ENCODE measurements at regions not wholly inside any gene's neighbourhood (a gene's known extent, or its start where the extent isn't known, plus 50 kb on each side); places are given as distances from the start of the nearest gene placed in this dataset.

GRCh38 chr14:85858634-85859033 is 328.7 kb downstream of the FLRT2 start:
- TF ChIP-seq, protein P1, sequence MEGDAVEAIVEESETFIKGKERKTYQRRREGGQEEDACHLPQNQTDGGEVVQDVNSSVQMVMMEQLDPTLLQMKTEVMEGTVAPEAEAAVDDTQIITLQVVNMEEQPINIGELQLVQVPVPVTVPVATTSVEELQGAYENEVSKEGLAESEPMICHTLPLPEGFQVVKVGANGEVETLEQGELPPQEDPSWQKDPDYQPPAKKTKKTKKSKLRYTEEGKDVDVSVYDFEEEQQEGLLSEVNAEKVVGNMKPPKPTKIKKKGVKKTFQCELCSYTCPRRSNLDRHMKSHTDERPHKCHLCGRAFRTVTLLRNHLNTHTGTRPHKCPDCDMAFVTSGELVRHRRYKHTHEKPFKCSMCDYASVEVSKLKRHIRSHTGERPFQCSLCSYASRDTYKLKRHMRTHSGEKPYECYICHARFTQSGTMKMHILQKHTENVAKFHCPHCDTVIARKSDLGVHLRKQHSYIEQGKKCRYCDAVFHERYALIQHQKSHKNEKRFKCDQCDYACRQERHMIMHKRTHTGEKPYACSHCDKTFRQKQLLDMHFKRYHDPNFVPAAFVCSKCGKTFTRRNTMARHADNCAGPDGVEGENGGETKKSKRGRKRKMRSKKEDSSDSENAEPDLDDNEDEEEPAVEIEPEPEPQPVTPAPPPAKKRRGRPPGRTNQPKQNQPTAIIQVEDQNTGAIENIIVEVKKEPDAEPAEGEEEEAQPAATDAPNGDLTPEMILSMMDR (IDR thresholded peaks at IDR 0.05; ENCODE audit: low read length): no peak
- TF ChIP-seq EZH2phosphoT487 (IDR thresholded peaks at IDR 0.05; ENCODE audit: low read length) (no peak), EZH2 (optimal IDR thresholded peaks at IDR 0.05; ENCODE audit: low read depth, low read length) (no peak)
